Lower leg skin (tissue), 4 donors: ENCODE measurements at regions not wholly inside any gene's neighbourhood (a gene's known extent, or its start where the extent isn't known, plus 50 kb on each side); places are given as distances from the start of the nearest gene placed in this dataset.

Source experiments
- DNase-seq, 2 donors: peaks; one replicate each; pipeline ENCODE4 v3.0.0-alpha.2; 2019; ENCODE audit warnings: low spot score in 2 of 2
- H3K4me3 ChIP-seq: fragments of 200-600 bp; sonication (generic); 2 replicates; pipeline ENCODE4 v1.5.1; 2017; ENCODE audit warnings: mild to moderate bottlenecking, low read depth; ENCODE audit not compliant: poor library complexity, severe bottlenecking
- CTCF ChIP-seq, 3 donors: fragments of 450-650 bp; IDR thresholded peaks; one replicate each; pipeline ENCODE4 v1.5.1; 2016; ENCODE audit warnings: antibody characterized with exemption in 3 of 3, mild to moderate bottlenecking in 3 of 3, moderate library complexity in 2 of 3
- POLR2A ChIP-seq, 2 donors: fragments of 450-650 bp; IDR thresholded peaks; one replicate each; pipeline ENCODE4 v1.6.1; 2016 to 2017; ENCODE audit warnings: antibody characterized with exemption in 2 of 2, mild to moderate bottlenecking in 1 of 2, moderate library complexity in 1 of 2
- WGBS, 2 donors: methylation state at CpG; one replicate each; pipeline ENCODE4 v1.1.5; 2018; 5-methylcytosine and 5-hydroxymethylcytosine counted together
- intact Hi-C: fragments of 100-400 bp; cut with DNase I; formaldehyde crosslinking; loops from one replicate; pipeline ENCODE4 v1.15.0; 2023; ENCODE audit warnings: low total_unique reads

GRCh38 chr11:15495462-15495861 lies 380.7 kb downstream of the INSC start:
- no peak for DNase-seq
- TF ChIP-seq CTCF (IDR thresholded peaks at IDR 0.05), result no peak
- no peak for TF ChIP-seq POLR2A (IDR thresholded peaks at IDR 0.05)
- intact Hi-C loops, result no loop called here
- no peak overlapping the region for H3K4me3 ChIP-seq
- WGBS, 2 donors, result 75 to 90% methylated on average over 3 of the region's 3 CpGs

GRCh38 chr11:15497366-15497765 lies 382.6 kb downstream of the INSC start:
- TF ChIP-seq CTCF (IDR thresholded peaks at IDR 0.05), result no peak
- TF ChIP-seq POLR2A (IDR thresholded peaks at IDR 0.05), result no peak
- DNase-seq, result no peak
- intact Hi-C loops, result no loop called here
- WGBS, 2 donors, result 39 to 45% methylated on average over 5 of the region's 5 CpGs
- no peak overlapping the region for H3K4me3 ChIP-seq

GRCh38 chr11:15499674-15500073 lies 385.0 kb downstream of the INSC start:
- H3K4me3 ChIP-seq, result no peak overlapping the region
- intact Hi-C loops, result no loop called here
- TF ChIP-seq CTCF (IDR thresholded peaks at IDR 0.05), result no peak
- no peak for TF ChIP-seq POLR2A (IDR thresholded peaks at IDR 0.05)
- 78 to 79% methylated on average over 3 of the region's 3 CpGs for WGBS, 2 donors
- no peak for DNase-seq

GRCh38 chr11:15500643-15501042 lies 385.9 kb downstream of the INSC start:
- no peak for TF ChIP-seq CTCF (IDR thresholded peaks at IDR 0.05)
- TF ChIP-seq POLR2A (IDR thresholded peaks at IDR 0.05), result no peak
- 83 to 84% methylated on average over 4 of the region's 4 CpGs for WGBS, 2 donors
- H3K4me3 ChIP-seq, result no peak overlapping the region
- intact Hi-C loops, result no loop called here
- no peak for DNase-seq

- WGBS, 2 donors, result 80 to 86% methylated on average over 7 of the region's 7 CpGs
- no peak for DNase-seq
- no peak for TF ChIP-seq CTCF (IDR thresholded peaks at IDR 0.05)
Measured at GRCh38 chr11:15501566-15501965, 386.8 kb downstream of the INSC start.

GRCh38 chr11:15505155-15505554 lies 390.4 kb downstream of the INSC start:
- TF ChIP-seq POLR2A (IDR thresholded peaks at IDR 0.05) (no peak), CTCF (IDR thresholded peaks at IDR 0.05) (no peak)
- intact Hi-C loops, result no loop called here
- 100% methylated on average over 1 of the region's 1 CpG for WGBS, 2 donors
- no peak overlapping the region for H3K4me3 ChIP-seq
- no peak for DNase-seq

More at GRCh38 chr11:15501566-15501965, 386.8 kb downstream of the INSC start:
- intact Hi-C loops, result no loop called here
- no peak overlapping the region for H3K4me3 ChIP-seq
